ENCODE measurements at regions not wholly inside any gene's neighbourhood (a gene's known extent, or its start where the extent isn't known, plus 50 kb on each side); places are given as distances from the start of the nearest gene placed in this dataset.

- TF ChIP-seq, protein P1, sequence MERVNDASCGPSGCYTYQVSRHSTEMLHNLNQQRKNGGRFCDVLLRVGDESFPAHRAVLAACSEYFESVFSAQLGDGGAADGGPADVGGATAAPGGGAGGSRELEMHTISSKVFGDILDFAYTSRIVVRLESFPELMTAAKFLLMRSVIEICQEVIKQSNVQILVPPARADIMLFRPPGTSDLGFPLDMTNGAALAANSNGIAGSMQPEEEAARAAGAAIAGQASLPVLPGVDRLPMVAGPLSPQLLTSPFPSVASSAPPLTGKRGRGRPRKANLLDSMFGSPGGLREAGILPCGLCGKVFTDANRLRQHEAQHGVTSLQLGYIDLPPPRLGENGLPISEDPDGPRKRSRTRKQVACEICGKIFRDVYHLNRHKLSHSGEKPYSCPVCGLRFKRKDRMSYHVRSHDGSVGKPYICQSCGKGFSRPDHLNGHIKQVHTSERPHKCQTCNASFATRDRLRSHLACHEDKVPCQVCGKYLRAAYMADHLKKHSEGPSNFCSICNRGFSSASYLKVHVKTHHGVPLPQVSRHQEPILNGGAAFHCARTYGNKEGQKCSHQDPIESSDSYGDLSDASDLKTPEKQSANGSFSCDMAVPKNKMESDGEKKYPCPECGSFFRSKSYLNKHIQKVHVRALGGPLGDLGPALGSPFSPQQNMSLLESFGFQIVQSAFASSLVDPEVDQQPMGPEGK (CRISPR knock-in tag; IDR thresholded peaks at IDR 0.05; ENCODE audit: borderline replicate concordance), result no peak
- TF ChIP-seq OSR1 (CRISPR knock-in tag; IDR thresholded peaks at IDR 0.05), result no peak
- TF ChIP-seq TSHZ2 (CRISPR knock-in tag; IDR thresholded peaks at IDR 0.05), result no peak
- TF ChIP-seq ESRRG (CRISPR knock-in tag; IDR thresholded peaks at IDR 0.05), result no peak
- TF ChIP-seq, protein P2, sequence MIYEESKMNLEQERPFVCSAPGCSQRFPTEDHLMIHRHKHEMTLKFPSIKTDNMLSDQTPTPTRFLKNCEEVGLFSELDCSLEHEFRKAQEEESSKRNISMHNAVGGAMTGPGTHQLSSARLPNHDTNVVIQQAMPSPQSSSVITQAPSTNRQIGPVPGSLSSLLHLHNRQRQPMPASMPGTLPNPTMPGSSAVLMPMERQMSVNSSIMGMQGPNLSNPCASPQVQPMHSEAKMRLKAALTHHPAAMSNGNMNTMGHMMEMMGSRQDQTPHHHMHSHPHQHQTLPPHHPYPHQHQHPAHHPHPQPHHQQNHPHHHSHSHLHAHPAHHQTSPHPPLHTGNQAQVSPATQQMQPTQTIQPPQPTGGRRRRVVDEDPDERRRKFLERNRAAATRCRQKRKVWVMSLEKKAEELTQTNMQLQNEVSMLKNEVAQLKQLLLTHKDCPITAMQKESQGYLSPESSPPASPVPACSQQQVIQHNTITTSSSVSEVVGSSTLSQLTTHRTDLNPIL (CRISPR knock-in tag; IDR thresholded peaks at IDR 0.05; ENCODE audit: low read depth), result no peak
- TF ChIP-seq ZNF70 (CRISPR knock-in tag; IDR thresholded peaks at IDR 0.05), result no peak
- TF ChIP-seq, protein P3, sequence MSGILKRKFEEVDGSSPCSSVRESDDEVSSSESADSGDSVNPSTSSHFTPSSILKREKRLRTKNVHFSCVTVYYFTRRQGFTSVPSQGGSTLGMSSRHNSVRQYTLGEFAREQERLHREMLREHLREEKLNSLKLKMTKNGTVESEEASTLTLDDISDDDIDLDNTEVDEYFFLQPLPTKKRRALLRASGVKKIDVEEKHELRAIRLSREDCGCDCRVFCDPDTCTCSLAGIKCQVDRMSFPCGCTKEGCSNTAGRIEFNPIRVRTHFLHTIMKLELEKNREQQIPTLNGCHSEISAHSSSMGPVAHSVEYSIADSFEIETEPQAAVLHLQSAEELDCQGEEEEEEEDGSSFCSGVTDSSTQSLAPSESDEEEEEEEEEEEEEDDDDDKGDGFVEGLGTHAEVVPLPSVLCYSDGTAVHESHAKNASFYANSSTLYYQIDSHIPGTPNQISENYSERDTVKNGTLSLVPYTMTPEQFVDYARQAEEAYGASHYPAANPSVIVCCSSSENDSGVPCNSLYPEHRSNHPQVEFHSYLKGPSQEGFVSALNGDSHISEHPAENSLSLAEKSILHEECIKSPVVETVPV (CRISPR knock-in tag; IDR thresholded peaks at IDR 0.05), result no peak
- no peak for TF ChIP-seq BACH2 (CRISPR knock-in tag; IDR thresholded peaks at IDR 0.05; ENCODE audit: borderline replicate concordance)
Measured at GRCh38 chr1:72362538-72362937, 80.2 kb upstream of the NEGR1 start (continued).

DNA sequence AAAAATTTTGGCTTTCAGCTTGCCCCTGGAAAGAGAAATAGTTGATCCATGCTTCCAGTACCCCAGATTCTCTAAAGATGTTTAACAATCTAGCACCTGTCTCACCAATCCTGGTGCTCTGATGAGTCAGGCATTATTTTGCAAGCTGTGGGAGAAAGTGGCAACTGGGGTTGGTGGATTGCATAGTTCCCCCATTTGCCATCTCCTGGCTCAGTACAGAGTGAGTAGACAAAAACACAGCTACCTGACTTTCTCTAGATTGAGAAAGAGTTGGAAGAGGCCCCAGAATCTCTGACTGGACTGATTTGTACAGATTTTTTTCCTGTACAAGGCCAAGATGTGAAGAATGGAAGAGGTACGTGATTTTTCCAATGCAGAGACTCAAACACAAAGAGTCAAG lies 75.1 kb upstream of the NEGR1 start:
- ATAC-seq, result no peak
- no peak for TF ChIP-seq OSR1 (CRISPR knock-in tag; IDR thresholded peaks at IDR 0.05)
- TF ChIP-seq ZFP3 (CRISPR knock-in tag; IDR thresholded peaks at IDR 0.05), result no peak
- TF ChIP-seq ZNF70 (CRISPR knock-in tag; IDR thresholded peaks at IDR 0.05), result no peak
- TF ChIP-seq CSDC2 (CRISPR knock-in tag; IDR thresholded peaks at IDR 0.05), result no peak
- no peak for TF ChIP-seq GLIS3 (CRISPR knock-in tag; IDR thresholded peaks at IDR 0.05)
- no peak for TF ChIP-seq ZNF565 (CRISPR knock-in tag; conservative IDR thresholded peaks at IDR 0.05; ENCODE audit: low read depth)
- no peak for TF ChIP-seq TSHZ2 (CRISPR knock-in tag; IDR thresholded peaks at IDR 0.05)
- TF ChIP-seq TCF4 (CRISPR knock-in tag; IDR thresholded peaks at IDR 0.05; ENCODE audit: borderline replicate concordance), result no peak
- TF ChIP-seq POU6F1 (CRISPR knock-in tag; IDR thresholded peaks at IDR 0.05; ENCODE audit: borderline replicate concordance, low read depth), result no peak
- TF ChIP-seq, protein P3 (CRISPR knock-in tag; IDR thresholded peaks at IDR 0.05), result no peak
- TF ChIP-seq TOX (CRISPR knock-in tag; IDR thresholded peaks at IDR 0.05; ENCODE audit: borderline replicate concordance), result no peak
- no peak for TF ChIP-seq ZFP30 (CRISPR knock-in tag; IDR thresholded peaks at IDR 0.05)
